ENCODE measurements at regions not wholly inside any gene's neighbourhood (a gene's known extent, or its start where the extent isn't known, plus 50 kb on each side); places are given as distances from the start of the nearest gene placed in this dataset.

GRCh38 chr13:111970494-111971141 is 96.3 kb upstream of the SOX1 start:
- DNase-seq (ENCODE audit: low read depth in 1 of 2, low spot score in 2 of 2), result no peak
- Histone ChIP-seq H3K79me2 (ENCODE audit: control insufficient read depth in 1 of 2, insufficient read depth in 2 of 2, low read length in 2 of 2) (peaks cover 0 to 4% of the 10 kb centered on the region in 2 experiments; a peak in 2 of 4 replicates), H2BK120ac (replicated peaks; ENCODE audit: low read depth, low read length) (no peak overlapping the region), H4K5ac (ENCODE audit: insufficient read length, low read depth, low read length) (no peak overlapping the region), H3K14ac (ENCODE audit: insufficient read length) (no peak overlapping the region), H3K27ac (ENCODE audit: low read depth, low read length) (no peak overlapping the region), H2BK15ac (ENCODE audit: low read length) (no peak overlapping the region), H3K23ac (ENCODE audit: insufficient read length) (no peak overlapping the region), H3K9me3 (ENCODE audit: insufficient read depth in 2 of 2, low read depth in 1 of 2, low read length in 1 of 2) (peaks cover 0 to 4% of the 10 kb centered on the region in 2 experiments; a peak in 2 of 4 replicates), H3K18ac (ENCODE audit: extremely low read depth, low read length) (no peak overlapping the region), H3K4me1 (replicated peaks in 1 of 4; ENCODE audit: control insufficient read depth in 3 of 4, insufficient read depth in 4 of 4, low read length in 3 of 4) (peaks cover 2 to 9% (median 6%) of the 10 kb centered on the region in 4 experiments; a peak in 3 of 7 replicates), H3K4ac (replicated peaks; ENCODE audit: insufficient read length, low read depth, low read length) (no peak overlapping the region), H3K56ac (replicated peaks; ENCODE audit: insufficient read length, low read depth, low read length) (no peak overlapping the region), H3K23me2 (ENCODE audit: low read depth, low read length) (no peaks in the 10 kb centered on the region), H2AK5ac (ENCODE audit: low read depth, low read length) (no peak overlapping the region), H2BK5ac (ENCODE audit: low read depth, low read length) (no peak overlapping the region), H2BK12ac (ENCODE audit: low read depth, low read length) (no peak overlapping the region), H4K91ac (replicated peaks; ENCODE audit: insufficient read length, low read length) (no peak overlapping the region), H3K9ac (replicated peaks in 1 of 4; ENCODE audit: extremely low read depth in 1 of 4, low read depth in 3 of 4, low read length in 3 of 4) (no peak overlapping the region), H3K4me3 (ENCODE audit: extremely low read depth in 1 of 4, insufficient read depth in 2 of 4, low read depth in 3 of 4, low read length in 4 of 4) (no peak overlapping the region), H3K27me3 (replicated peaks in 1 of 4; ENCODE audit: control insufficient read depth in 3 of 4, extremely low read depth in 1 of 4, insufficient read depth in 3 of 4, low read length in 3 of 4) (no peaks in the 10 kb centered on the region; a peak in 3 of 7 replicates), H2AFZ (ENCODE audit: low read length) (no peak overlapping the region), H4K20me1 (replicated peaks in 1 of 2; ENCODE audit: control insufficient read depth in 1 of 2, insufficient read depth in 2 of 2, low read length in 2 of 2) (peaks cover 0 to 8% of the 10 kb centered on the region in 2 experiments), H3K36me3 (ENCODE audit: control insufficient read depth in 2 of 4, insufficient read depth in 4 of 4, low read length in 3 of 4) (no peaks in the 10 kb centered on the region), H2BK20ac (ENCODE audit: low read length) (no peak overlapping the region), H4K8ac (ENCODE audit: extremely low read depth, insufficient read depth, low read length) (no peak overlapping the region), H3K4me2 (ENCODE audit: insufficient read depth in 1 of 2, low read depth in 2 of 2, low read length in 2 of 2) (no peak overlapping the region), H3K79me1 (ENCODE audit: low read depth, low read length) (peaks cover 6% of the 10 kb centered on the region)
- ChIA-PET CTCF (ENCODE audit: partially characterized antibody) (interaction anchor here (0.6 kb wide), 2 partner anchors 19 to 528 kb away, joined by 3 read pairs; no protein-coding TSS in a partner anchor), POLR2A (ENCODE audit: partially characterized antibody) (no interaction called here)
- FAIRE-seq, result no peak
- WGBS, 2 experiments (ENCODE audit: extremely low coverage in 1 of 2, insufficient coverage in 1 of 2, insufficient read length in 1 of 2, insufficient replicate concordance in 2 of 2, low coverage in 1 of 2, low lambda C conversion rate in 2 of 2, missing lambda C conversion rate in 1 of 2), result 92% methylated on average over 15 of the region's 18 CpGs; no CpG with 5 or more reads in 1 of the 2 experiments
- TF ChIP-seq SIRT6 (IDR thresholded peaks at IDR 0.05; ENCODE audit: low read length), result no peak
- no peak for TF ChIP-seq ZNF274 (IDR thresholded peaks at IDR 0.05; ENCODE audit: borderline replicate concordance, extremely low read depth, low read length)
- no peak for TF ChIP-seq POLR2A (IDR thresholded peaks at IDR 0.05; ENCODE audit: control extremely low read depth in 1 of 2, low read depth in 2 of 2, low read length in 2 of 2)
- no peak for TF ChIP-seq GABPA (IDR thresholded peaks at IDR 0.05; ENCODE audit: borderline replicate concordance, insufficient read depth, low read length)
- no peak for TF ChIP-seq USF2 (IDR thresholded peaks at IDR 0.05; ENCODE audit: low read length)
- TF ChIP-seq SRF (IDR thresholded peaks at IDR 0.05; ENCODE audit: low read depth, low read length), result no peak
- TF ChIP-seq CEBPB (IDR thresholded peaks at IDR 0.05; ENCODE audit: low read depth, low read length), result no peak
- TF ChIP-seq TAF1 (IDR thresholded peaks at IDR 0.05; ENCODE audit: low read depth, low read length), result no peak
- TF ChIP-seq, protein P1, sequence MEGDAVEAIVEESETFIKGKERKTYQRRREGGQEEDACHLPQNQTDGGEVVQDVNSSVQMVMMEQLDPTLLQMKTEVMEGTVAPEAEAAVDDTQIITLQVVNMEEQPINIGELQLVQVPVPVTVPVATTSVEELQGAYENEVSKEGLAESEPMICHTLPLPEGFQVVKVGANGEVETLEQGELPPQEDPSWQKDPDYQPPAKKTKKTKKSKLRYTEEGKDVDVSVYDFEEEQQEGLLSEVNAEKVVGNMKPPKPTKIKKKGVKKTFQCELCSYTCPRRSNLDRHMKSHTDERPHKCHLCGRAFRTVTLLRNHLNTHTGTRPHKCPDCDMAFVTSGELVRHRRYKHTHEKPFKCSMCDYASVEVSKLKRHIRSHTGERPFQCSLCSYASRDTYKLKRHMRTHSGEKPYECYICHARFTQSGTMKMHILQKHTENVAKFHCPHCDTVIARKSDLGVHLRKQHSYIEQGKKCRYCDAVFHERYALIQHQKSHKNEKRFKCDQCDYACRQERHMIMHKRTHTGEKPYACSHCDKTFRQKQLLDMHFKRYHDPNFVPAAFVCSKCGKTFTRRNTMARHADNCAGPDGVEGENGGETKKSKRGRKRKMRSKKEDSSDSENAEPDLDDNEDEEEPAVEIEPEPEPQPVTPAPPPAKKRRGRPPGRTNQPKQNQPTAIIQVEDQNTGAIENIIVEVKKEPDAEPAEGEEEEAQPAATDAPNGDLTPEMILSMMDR (IDR thresholded peaks at IDR 0.05; ENCODE audit: control extremely low read depth in 1 of 3, insufficient read depth in 1 of 3, low read depth in 1 of 3, low read length in 3 of 3), result no peak
- no peak for TF ChIP-seq E2F6 (IDR thresholded peaks at IDR 0.05)
